ENCODE measurements at regions not wholly inside any gene's neighbourhood (a gene's known extent, or its start where the extent isn't known, plus 50 kb on each side); places are given as distances from the start of the nearest gene placed in this dataset.

- no peaks in the 10 kb centered on the region for H3K79me2 ChIP-seq (ENCODE audit: insufficient read depth, low read depth, low read length)
- no peak for DNase-seq (ENCODE audit: low spot score)
- H3K4me3 ChIP-seq (ENCODE audit: low read depth, low read length, poor library complexity, severe bottlenecking) = no peak overlapping the region
- POLR2A ChIA-PET = interaction anchor here (0.6 kb wide), 1 partner anchor 209 kb away, joined by 3 read pairs; no protein-coding TSS in a partner anchor
- TF ChIP-seq EZH2phosphoT487 (IDR thresholded peaks at IDR 0.05; ENCODE audit: borderline replicate concordance, low read depth, low read length) (no peak), CTCF (conservative IDR thresholded peaks at IDR 0.05; ENCODE audit: low read length) (no peak)
- no peak overlapping the region for H3K27ac ChIP-seq (ENCODE audit: low read depth, low read length, poor library complexity, severe bottlenecking)
- BruUV-seq (replicated peaks) = no TSS peak
- H3K9me3 ChIP-seq (ENCODE audit: low read length) = no peaks in the 10 kb centered on the region
- intact Hi-C loops (cut with micrococcal nuclease; ENCODE audit: unreplicated experiment) = no loop called here
- CTCF ChIA-PET (ENCODE audit: unreplicated experiment) = no interaction called here
- H3K36me3 ChIP-seq (ENCODE audit: insufficient read depth, low read length) = no peaks in the 10 kb centered on the region
- no peaks in the 10 kb centered on the region for H4K20me1 ChIP-seq (ENCODE audit: insufficient read depth, low read length)
- H3K9me2 ChIP-seq (ENCODE audit: insufficient read depth, low read length) = no peaks in the 10 kb centered on the region
- H2AFZ ChIP-seq (ENCODE audit: low read length) = no peak overlapping the region
- peaks cover 6% of the 10 kb centered on the region for H3K4me1 ChIP-seq (ENCODE audit: insufficient read depth, low read length, poor library complexity, severe bottlenecking)
- H3K4me2 ChIP-seq (ENCODE audit: low read length) = no peak overlapping the region
Measured at GRCh38 chr12:4202487-4202886, 71.1 kb upstream of the CCND2 start.

- no peak overlapping the region for H3K4me2 ChIP-seq (ENCODE audit: low read length)
- no peak overlapping the region for H3K4me3 ChIP-seq (ENCODE audit: low read depth, low read length, poor library complexity, severe bottlenecking)
- TF ChIP-seq CTCF (conservative IDR thresholded peaks at IDR 0.05; ENCODE audit: low read length) (no peak), EZH2phosphoT487 (IDR thresholded peaks at IDR 0.05; ENCODE audit: borderline replicate concordance, low read depth, low read length) (no peak)
- H2AFZ ChIP-seq (ENCODE audit: low read length) = no peak overlapping the region
- H3K27ac ChIP-seq (ENCODE audit: low read depth, low read length, poor library complexity, severe bottlenecking) = no peak overlapping the region
- H3K9me2 ChIP-seq (ENCODE audit: insufficient read depth, low read length) = no peaks in the 10 kb centered on the region
- ChIA-PET CTCF (ENCODE audit: unreplicated experiment) (interaction anchor here (0.7 kb wide), 1 partner anchor 10 kb away, joined by 3 read pairs; no protein-coding TSS in a partner anchor), POLR2A (no interaction called here)
- H3K79me2 ChIP-seq (ENCODE audit: insufficient read depth, low read depth, low read length) = no peaks in the 10 kb centered on the region
- peaks cover 6% of the 10 kb centered on the region for H3K4me1 ChIP-seq (ENCODE audit: insufficient read depth, low read length, poor library complexity, severe bottlenecking)
- H3K9me3 ChIP-seq (ENCODE audit: low read length) = no peaks in the 10 kb centered on the region
- intact Hi-C loops (cut with micrococcal nuclease; ENCODE audit: unreplicated experiment) = no loop called here
- no peaks in the 10 kb centered on the region for H4K20me1 ChIP-seq (ENCODE audit: insufficient read depth, low read length)
- no peaks in the 10 kb centered on the region for H3K36me3 ChIP-seq (ENCODE audit: insufficient read depth, low read length)
- BruUV-seq (replicated peaks) = no TSS peak
- no peak for DNase-seq (ENCODE audit: low spot score)
Measured at GRCh38 chr12:4201333-4202100, 72.0 kb upstream of the CCND2 start.
